Mesendoderm (in vitro differentiated cells): ENCODE measurements at regions not wholly inside any gene's neighbourhood (a gene's known extent, or its start where the extent isn't known, plus 50 kb on each side); places are given as distances from the start of the nearest gene placed in this dataset.

Experiments
- DNase-seq: peaks from one replicate; pipeline ENCODE4 v3.0.0; 2013
- H2AK5ac ChIP-seq: 2 replicates; pipeline ENCODE4 v1.6.1; 2013; ENCODE audit warnings: low read length, inconsistent platforms
- H2BK120ac ChIP-seq: 2 replicates; pipeline ENCODE4 v1.6.1; 2013; ENCODE audit warnings: low read depth, mild to moderate bottlenecking, low read length, moderate library complexity, mixed read lengths
- H2BK15ac ChIP-seq: replicated peaks from 2 replicates; pipeline ENCODE4 v1.6.1; 2013; ENCODE audit warnings: low read depth, mild to moderate bottlenecking, moderate library complexity
- H2BK5ac ChIP-seq: 2 replicates; pipeline ENCODE4 v1.6.1; 2013; ENCODE audit warnings: low read length, inconsistent platforms
- H3K18ac ChIP-seq: 2 replicates; pipeline ENCODE4 v1.6.1; 2013; ENCODE audit warnings: mild to moderate bottlenecking, low read length, mixed read lengths
- H3K23ac ChIP-seq: one replicate; pipeline ENCODE4 v1.6.1; 2013; ENCODE audit warnings: low read length
- H3K27ac ChIP-seq: 2 replicates; pipeline ENCODE4 v1.5.1; 2013; ENCODE audit warnings: low read depth, mild to moderate bottlenecking, inconsistent platforms, low read length, moderate library complexity
- H3K27me3 ChIP-seq: 2 replicates; pipeline ENCODE4 v1.6.1; 2013; ENCODE audit warnings: low read length, control low read depth, mild to moderate bottlenecking, inconsistent platforms; ENCODE audit not compliant: insufficient read depth, poor library complexity
- H3K36me3 ChIP-seq: 2 replicates; pipeline ENCODE4 v1.6.1; 2013; ENCODE audit warnings: low read length, inconsistent platforms; ENCODE audit not compliant: control insufficient read depth, insufficient read depth
- H3K4ac ChIP-seq: one replicate; pipeline ENCODE4 v1.6.1; 2013; ENCODE audit warnings: low read depth, mild to moderate bottlenecking, low read length, moderate library complexity
- H3K4me1 ChIP-seq: 2 replicates; pipeline ENCODE4 v1.6.1; 2013; ENCODE audit warnings: low read depth, low read length, inconsistent platforms; ENCODE audit not compliant: control insufficient read depth
- H3K4me2 ChIP-seq: 2 replicates; pipeline ENCODE4 v1.6.1; 2013; ENCODE audit warnings: low read length
- H3K4me3 ChIP-seq: 2 replicates; pipeline ENCODE4 v1.5.1; 2013; ENCODE audit warnings: mild to moderate bottlenecking, low read length
- H3K56ac ChIP-seq: one replicate; pipeline ENCODE4 v1.6.1; 2013; ENCODE audit warnings: low read length
- H3K79me1 ChIP-seq: 2 replicates; pipeline ENCODE4 v1.6.1; 2013; ENCODE audit warnings: low read length, inconsistent platforms
- H3K79me2 ChIP-seq: 2 replicates; pipeline ENCODE4 v1.6.1; 2013; ENCODE audit warnings: mild to moderate bottlenecking, low read length; ENCODE audit not compliant: control insufficient read depth, insufficient read depth
- H3K9ac ChIP-seq: 2 replicates; pipeline ENCODE4 v1.6.1; 2013; ENCODE audit warnings: low read length, inconsistent platforms
- H4K5ac ChIP-seq: one replicate; pipeline ENCODE4 v1.6.1; 2013; ENCODE audit warnings: low read length
- H4K8ac ChIP-seq: one replicate; pipeline ENCODE4 v1.6.1; 2013; ENCODE audit warnings: low read depth, mild to moderate bottlenecking, control low read depth, low read length, moderate library complexity
- WGBS: extraction: QIAGEN DNeasy Blood & Tissue Kit; methylation state at CpG from one replicate; pipeline ENCODE4 v1.1.7; 2013; ENCODE audit warnings: low lambda C conversion rate, missing lambda C conversion rate; ENCODE audit not compliant: insufficient coverage; ENCODE audit errors: extremely low coverage; 5-methylcytosine and 5-hydroxymethylcytosine counted together

- no peak overlapping the region for H3K9ac ChIP-seq
- no peak overlapping the region for H3K56ac ChIP-seq
- H4K8ac ChIP-seq: no peak overlapping the region
- no peak overlapping the region for H3K23ac ChIP-seq
- H3K4ac ChIP-seq: no peak overlapping the region
- H3K18ac ChIP-seq: no peak overlapping the region
- no peaks in the 10 kb centered on the region for H3K79me1 ChIP-seq
- no CpG with 5 or more reads among the region's 1 CpG for WGBS
- H3K4me2 ChIP-seq: no peak overlapping the region
- H3K27ac ChIP-seq: no peak overlapping the region
- H4K5ac ChIP-seq: no peak overlapping the region
- no peaks in the 10 kb centered on the region for H3K79me2 ChIP-seq
- no peak overlapping the region for H2BK120ac ChIP-seq
- no peak overlapping the region for H3K4me3 ChIP-seq
- DNase-seq: no peak
- H2BK15ac ChIP-seq: no peak overlapping the region
- H3K36me3 ChIP-seq: no peaks in the 10 kb centered on the region
- no peaks in the 10 kb centered on the region for H3K27me3 ChIP-seq
- H2AK5ac ChIP-seq: no peak overlapping the region
- H3K4me1 ChIP-seq: no peaks in the 10 kb centered on the region
- no peak overlapping the region for H2BK5ac ChIP-seq
Measured at GRCh38 chr7:79590391-79590790, 136.9 kb upstream of the MAGI2 start.

GRCh38 chr7:79570903-79571302 is 117.4 kb upstream of the MAGI2 start:
- no peak overlapping the region for H2BK5ac ChIP-seq
- no peaks in the 10 kb centered on the region for H3K79me1 ChIP-seq
- H4K8ac ChIP-seq: no peak overlapping the region
- no peak overlapping the region for H3K4ac ChIP-seq
- no peak overlapping the region for H3K4me3 ChIP-seq
- H4K5ac ChIP-seq: no peak overlapping the region
- no peak overlapping the region for H3K56ac ChIP-seq
- no peaks in the 10 kb centered on the region for H3K79me2 ChIP-seq
- H3K27me3 ChIP-seq: no peaks in the 10 kb centered on the region
- H3K4me1 ChIP-seq: no peaks in the 10 kb centered on the region
- no peak overlapping the region for H2BK120ac ChIP-seq
- no peaks in the 10 kb centered on the region for H3K36me3 ChIP-seq
- no peak for DNase-seq
- no peak overlapping the region for H2BK15ac ChIP-seq
- H2AK5ac ChIP-seq: no peak overlapping the region
- H3K9ac ChIP-seq: no peak overlapping the region
- no peak overlapping the region for H3K23ac ChIP-seq
- no peak overlapping the region for H3K18ac ChIP-seq
- no peak overlapping the region for H3K4me2 ChIP-seq
- no CpG with 5 or more reads among the region's 2 CpGs for WGBS
- no peak overlapping the region for H3K27ac ChIP-seq

GRCh38 chr7:79563821-79564522 is 110.5 kb upstream of the MAGI2 start:
- H3K56ac ChIP-seq: no peak overlapping the region
- no CpG with 5 or more reads among the region's 2 CpGs for WGBS

GRCh38 chr7:79555571-79555970 is 102.1 kb upstream of the MAGI2 start:
- no peak overlapping the region for H3K4ac ChIP-seq
- H3K9ac ChIP-seq: no peak overlapping the region
- no peaks in the 10 kb centered on the region for H3K36me3 ChIP-seq
- no peak overlapping the region for H2AK5ac ChIP-seq
- H3K18ac ChIP-seq: no peak overlapping the region
- no peak overlapping the region for H3K27ac ChIP-seq
- no peaks in the 10 kb centered on the region for H3K27me3 ChIP-seq
- no peak overlapping the region for H2BK120ac ChIP-seq
- no peak overlapping the region for H3K56ac ChIP-seq
- no peak overlapping the region for H4K5ac ChIP-seq
- no peak for DNase-seq
- H4K8ac ChIP-seq: no peak overlapping the region
- no peaks in the 10 kb centered on the region for H3K4me1 ChIP-seq
- no peak overlapping the region for H3K4me2 ChIP-seq
- no peak overlapping the region for H3K23ac ChIP-seq
- H3K4me3 ChIP-seq: no peak overlapping the region
- H2BK5ac ChIP-seq: no peak overlapping the region
- H3K79me2 ChIP-seq: no peaks in the 10 kb centered on the region
- no peak overlapping the region for H2BK15ac ChIP-seq
- WGBS: no CpG with 5 or more reads among the region's 1 CpG
- H3K79me1 ChIP-seq: no peaks in the 10 kb centered on the region

More at GRCh38 chr7:79563821-79564522, 110.5 kb upstream of the MAGI2 start:
- Histone ChIP-seq H3K18ac (no peak overlapping the region), H3K27ac (no peak overlapping the region), H3K36me3 (no peaks in the 10 kb centered on the region), H3K4ac (no peak overlapping the region), H3K4me3 (no peak overlapping the region), H2BK120ac (no peak overlapping the region), H3K79me1 (no peaks in the 10 kb centered on the region), H3K79me2 (no peaks in the 10 kb centered on the region), H4K5ac (no peak overlapping the region), H3K4me2 (no peak overlapping the region), H4K8ac (no peak overlapping the region), H3K23ac (no peak overlapping the region), H2AK5ac (no peak overlapping the region), H3K27me3 (no peaks in the 10 kb centered on the region), H3K9ac (no peak overlapping the region), H2BK15ac (no peak overlapping the region), H3K4me1 (no peaks in the 10 kb centered on the region), H2BK5ac (no peak overlapping the region)
- no peak for DNase-seq

- no CpG with 5 or more reads among the region's 6 CpGs for WGBS
- no peak overlapping the region for H3K4me2 ChIP-seq
- no peak overlapping the region for H3K9ac ChIP-seq
- H3K79me1 ChIP-seq: no peaks in the 10 kb centered on the region
- no peak overlapping the region for H2BK15ac ChIP-seq
- H2BK120ac ChIP-seq: no peak overlapping the region
- H3K27me3 ChIP-seq: no peaks in the 10 kb centered on the region
- no peak overlapping the region for H3K56ac ChIP-seq
- no peak overlapping the region for H3K18ac ChIP-seq
- no peak overlapping the region for H3K4ac ChIP-seq
- DNase-seq: no peak
- H4K5ac ChIP-seq: no peak overlapping the region
- H3K23ac ChIP-seq: no peak overlapping the region
- no peak overlapping the region for H4K8ac ChIP-seq
- H3K79me2 ChIP-seq: no peaks in the 10 kb centered on the region
- H3K4me1 ChIP-seq: no peaks in the 10 kb centered on the region
- no peak overlapping the region for H3K27ac ChIP-seq
- H2AK5ac ChIP-seq: no peak overlapping the region
- H3K36me3 ChIP-seq: no peaks in the 10 kb centered on the region
- H2BK5ac ChIP-seq: no peak overlapping the region
- H3K4me3 ChIP-seq: no peak overlapping the region
Measured at GRCh38 chr7:79553811-79554555, 100.5 kb upstream of the MAGI2 start.
